PC-9 (cell line): ENCODE measurements at regions not wholly inside any gene's neighbourhood (a gene's known extent, or its start where the extent isn't known, plus 50 kb on each side); places are given as distances from the start of the nearest gene placed in this dataset.

Experiments used
- EZH2 ChIP-seq: fragments of 200-600 bp; sonication (generic); IDR thresholded peaks from 2 replicates; pipeline ENCODE4 v1.8.0; 2017; ENCODE audit warnings: antibody characterized with exemption, low read depth
- TF ChIP-seq, protein P1 (sequence below): fragments of 200-600 bp; sonication (generic); conservative IDR thresholded peaks from 2 replicates; pipeline ENCODE4 v1.6.1; 2017; ENCODE audit warnings: mixed run types, antibody characterized with exemption, mild to moderate bottlenecking, moderate library complexity

DNA sequence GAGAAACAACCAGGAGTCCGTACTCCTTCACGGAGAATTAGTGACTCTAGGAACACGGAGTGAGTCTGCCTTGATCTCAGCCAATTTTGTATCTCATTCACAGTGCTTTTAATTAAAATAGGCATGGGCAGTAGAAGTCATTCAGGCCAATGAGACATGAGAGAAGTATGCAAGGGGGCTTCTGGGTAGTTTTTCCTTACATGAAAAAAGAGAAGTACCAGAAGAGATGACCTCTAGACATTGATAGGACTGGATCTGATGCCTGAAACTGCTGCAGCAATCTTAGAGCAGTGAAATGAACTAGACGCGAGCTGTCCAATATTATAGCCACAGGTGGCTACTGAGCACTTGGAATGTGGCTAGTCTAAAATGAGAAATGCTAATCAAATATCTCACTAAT is 187.7 kb upstream of the TLE4 start:
- TF ChIP-seq, protein P1, sequence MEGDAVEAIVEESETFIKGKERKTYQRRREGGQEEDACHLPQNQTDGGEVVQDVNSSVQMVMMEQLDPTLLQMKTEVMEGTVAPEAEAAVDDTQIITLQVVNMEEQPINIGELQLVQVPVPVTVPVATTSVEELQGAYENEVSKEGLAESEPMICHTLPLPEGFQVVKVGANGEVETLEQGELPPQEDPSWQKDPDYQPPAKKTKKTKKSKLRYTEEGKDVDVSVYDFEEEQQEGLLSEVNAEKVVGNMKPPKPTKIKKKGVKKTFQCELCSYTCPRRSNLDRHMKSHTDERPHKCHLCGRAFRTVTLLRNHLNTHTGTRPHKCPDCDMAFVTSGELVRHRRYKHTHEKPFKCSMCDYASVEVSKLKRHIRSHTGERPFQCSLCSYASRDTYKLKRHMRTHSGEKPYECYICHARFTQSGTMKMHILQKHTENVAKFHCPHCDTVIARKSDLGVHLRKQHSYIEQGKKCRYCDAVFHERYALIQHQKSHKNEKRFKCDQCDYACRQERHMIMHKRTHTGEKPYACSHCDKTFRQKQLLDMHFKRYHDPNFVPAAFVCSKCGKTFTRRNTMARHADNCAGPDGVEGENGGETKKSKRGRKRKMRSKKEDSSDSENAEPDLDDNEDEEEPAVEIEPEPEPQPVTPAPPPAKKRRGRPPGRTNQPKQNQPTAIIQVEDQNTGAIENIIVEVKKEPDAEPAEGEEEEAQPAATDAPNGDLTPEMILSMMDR, result no peak
- TF ChIP-seq EZH2, result no peak
